ENCODE measurements at regions not wholly inside any gene's neighbourhood (a gene's known extent, or its start where the extent isn't known, plus 50 kb on each side); places are given as distances from the start of the nearest gene placed in this dataset.

DNA sequence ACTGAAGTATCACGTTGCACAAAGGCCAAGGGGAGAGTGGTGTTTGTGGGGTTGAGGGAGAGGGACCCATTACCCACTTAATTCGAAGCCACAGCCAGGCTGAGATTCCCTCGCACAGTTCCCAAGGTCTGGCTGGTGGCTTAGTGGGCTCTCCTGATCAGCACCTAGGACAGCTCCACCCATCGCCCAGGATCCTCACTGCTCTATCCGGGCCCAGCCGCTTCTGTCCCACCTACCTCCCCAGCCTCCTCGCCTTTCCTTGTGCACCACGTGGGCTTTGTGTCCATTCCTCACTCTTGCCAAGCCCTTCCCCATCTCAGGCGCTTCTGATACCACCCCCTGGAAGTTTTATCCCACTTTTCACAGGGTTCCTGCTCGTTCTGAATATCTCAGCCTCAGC is 163.5 kb downstream of the CCT6B start:
- no peak overlapping the region for H2AFZ ChIP-seq (ENCODE audit: low read length)
- no peaks in the 10 kb centered on the region for H3K9me3 ChIP-seq (ENCODE audit: control insufficient read depth, insufficient read depth, low read depth, low read length)
- no peak for TF ChIP-seq EZH2 (IDR thresholded peaks at IDR 0.05; ENCODE audit: low read length, missing control alignments)
- TF ChIP-seq, protein P1, sequence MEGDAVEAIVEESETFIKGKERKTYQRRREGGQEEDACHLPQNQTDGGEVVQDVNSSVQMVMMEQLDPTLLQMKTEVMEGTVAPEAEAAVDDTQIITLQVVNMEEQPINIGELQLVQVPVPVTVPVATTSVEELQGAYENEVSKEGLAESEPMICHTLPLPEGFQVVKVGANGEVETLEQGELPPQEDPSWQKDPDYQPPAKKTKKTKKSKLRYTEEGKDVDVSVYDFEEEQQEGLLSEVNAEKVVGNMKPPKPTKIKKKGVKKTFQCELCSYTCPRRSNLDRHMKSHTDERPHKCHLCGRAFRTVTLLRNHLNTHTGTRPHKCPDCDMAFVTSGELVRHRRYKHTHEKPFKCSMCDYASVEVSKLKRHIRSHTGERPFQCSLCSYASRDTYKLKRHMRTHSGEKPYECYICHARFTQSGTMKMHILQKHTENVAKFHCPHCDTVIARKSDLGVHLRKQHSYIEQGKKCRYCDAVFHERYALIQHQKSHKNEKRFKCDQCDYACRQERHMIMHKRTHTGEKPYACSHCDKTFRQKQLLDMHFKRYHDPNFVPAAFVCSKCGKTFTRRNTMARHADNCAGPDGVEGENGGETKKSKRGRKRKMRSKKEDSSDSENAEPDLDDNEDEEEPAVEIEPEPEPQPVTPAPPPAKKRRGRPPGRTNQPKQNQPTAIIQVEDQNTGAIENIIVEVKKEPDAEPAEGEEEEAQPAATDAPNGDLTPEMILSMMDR (conservative IDR thresholded peaks at IDR 0.05 in 1 of 2, IDR thresholded peaks at IDR 0.05 in 1 of 2; ENCODE audit: low read depth in 1 of 2, low read length in 2 of 2), result no peak
- no peaks in the 10 kb centered on the region for H3K36me3 ChIP-seq (ENCODE audit: control insufficient read depth, insufficient read depth, low read length)
- no peaks in the 10 kb centered on the region for H3K79me2 ChIP-seq (ENCODE audit: control insufficient read depth, insufficient read depth, low read length)
- peak; percentile 2 to 6 for DNase-seq (ENCODE audit: low read depth in 2 of 2)
- H4K20me1 ChIP-seq (ENCODE audit: control insufficient read depth, extremely low read depth, insufficient read depth, low read length), result no peaks in the 10 kb centered on the region
- no peak overlapping the region for H3K4me3 ChIP-seq (replicated peaks in 1 of 4; ENCODE audit: control extremely low read depth in 1 of 4, insufficient read depth in 1 of 4, low read depth in 3 of 4, low read length in 4 of 4)
- no peaks in the 10 kb centered on the region for H3K4me1 ChIP-seq (ENCODE audit: control insufficient read depth, extremely low read depth, insufficient read depth, low read length)
- no peak overlapping the region for H3K4me2 ChIP-seq (ENCODE audit: extremely low read depth, insufficient read depth, low read length)
- no peaks in the 10 kb centered on the region for H3K27me3 ChIP-seq (ENCODE audit: control insufficient read depth, insufficient read depth, low read length)
- H3K27ac ChIP-seq (ENCODE audit: insufficient read depth, low read length), result no peak overlapping the region
- no peak overlapping the region for H3K9ac ChIP-seq (ENCODE audit: insufficient read depth, low read length)

DNA sequence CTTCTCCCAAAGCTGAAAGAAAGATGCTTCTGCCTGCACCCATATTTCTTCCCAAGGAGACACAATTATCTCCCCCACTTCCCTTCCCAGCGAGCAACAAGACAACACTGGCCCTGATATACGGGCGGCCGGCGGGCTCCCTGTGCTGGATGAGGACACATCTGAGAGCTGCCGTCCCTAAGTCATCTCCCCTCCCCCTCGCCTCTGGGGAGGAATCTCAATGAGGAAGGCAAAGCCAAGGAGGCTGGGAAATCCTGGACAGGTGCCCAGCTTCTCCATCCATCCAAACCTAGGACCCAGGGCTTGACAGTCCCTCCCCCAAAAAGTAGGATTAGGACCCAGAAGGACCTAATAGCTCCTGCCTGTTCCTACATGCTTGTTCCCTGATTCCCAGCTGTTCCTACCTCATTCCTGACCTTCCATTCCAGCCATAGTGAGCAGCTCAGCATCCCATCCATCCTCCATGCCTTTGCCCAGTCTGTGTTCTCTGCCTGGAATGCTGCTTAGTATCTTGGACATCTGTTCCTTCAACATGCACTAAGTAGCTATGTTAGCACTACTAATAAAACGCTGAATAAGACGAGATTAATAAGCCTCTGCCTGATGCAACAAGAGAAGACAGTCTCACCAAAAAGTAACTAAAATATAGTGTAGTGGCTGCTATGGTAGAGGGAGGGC is 167.9 kb downstream of the CCT6B start:
- H3K4me2 ChIP-seq (ENCODE audit: extremely low read depth, insufficient read depth, low read length), result no peak overlapping the region
- no peaks in the 10 kb centered on the region for H3K27me3 ChIP-seq (ENCODE audit: control insufficient read depth, insufficient read depth, low read length)
- no peaks in the 10 kb centered on the region for H3K4me1 ChIP-seq (ENCODE audit: control insufficient read depth, extremely low read depth, insufficient read depth, low read length)
- no peaks in the 10 kb centered on the region for H3K9me3 ChIP-seq (ENCODE audit: control insufficient read depth, insufficient read depth, low read depth, low read length)
- no peak for DNase-seq (ENCODE audit: low read depth in 2 of 2)
- no peak overlapping the region for H3K27ac ChIP-seq (ENCODE audit: insufficient read depth, low read length)
- H3K9ac ChIP-seq (ENCODE audit: insufficient read depth, low read length), result no peak overlapping the region
- H3K4me3 ChIP-seq (replicated peaks in 1 of 4; ENCODE audit: control extremely low read depth in 1 of 4, insufficient read depth in 1 of 4, low read depth in 3 of 4, low read length in 4 of 4), result no peak overlapping the region
- no peak overlapping the region for H2AFZ ChIP-seq (ENCODE audit: low read length)
- H3K36me3 ChIP-seq (ENCODE audit: control insufficient read depth, insufficient read depth, low read length), result no peaks in the 10 kb centered on the region
- no peaks in the 10 kb centered on the region for H3K79me2 ChIP-seq (ENCODE audit: control insufficient read depth, insufficient read depth, low read length)
- H4K20me1 ChIP-seq (ENCODE audit: control insufficient read depth, extremely low read depth, insufficient read depth, low read length), result no peaks in the 10 kb centered on the region
- TF ChIP-seq, protein P1 (conservative IDR thresholded peaks at IDR 0.05 in 1 of 2, IDR thresholded peaks at IDR 0.05 in 1 of 2; ENCODE audit: low read depth in 1 of 2, low read length in 2 of 2), result no peak
- no peak for TF ChIP-seq EZH2 (IDR thresholded peaks at IDR 0.05; ENCODE audit: low read length, missing control alignments)

DNA sequence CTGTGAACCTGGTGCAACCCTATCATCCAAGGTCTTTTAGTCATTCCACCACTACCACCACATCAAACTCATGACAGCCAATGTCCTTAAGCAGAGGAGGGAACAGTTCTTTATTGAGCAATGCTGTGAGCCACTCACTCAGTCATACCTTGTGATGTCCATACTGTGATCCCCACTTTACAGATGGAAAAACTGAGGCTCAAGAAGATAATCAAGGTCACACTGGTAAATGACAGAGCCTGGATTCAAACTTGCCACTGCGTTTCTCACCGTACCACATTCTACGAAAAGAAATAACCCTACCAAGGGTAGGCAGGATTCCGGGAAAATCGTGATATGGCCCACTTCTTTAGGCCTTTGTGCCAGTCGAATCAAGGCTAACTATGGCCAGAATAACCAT is 172.6 kb downstream of the CCT6B start:
- Histone ChIP-seq H2AFZ (ENCODE audit: low read length) (no peak overlapping the region), H3K27ac (ENCODE audit: insufficient read depth, low read length) (no peak overlapping the region), H3K36me3 (ENCODE audit: control insufficient read depth, insufficient read depth, low read length) (no peaks in the 10 kb centered on the region), H3K9me3 (ENCODE audit: control insufficient read depth, insufficient read depth, low read depth, low read length) (no peaks in the 10 kb centered on the region), H3K4me1 (ENCODE audit: control insufficient read depth, extremely low read depth, insufficient read depth, low read length) (no peaks in the 10 kb centered on the region), H3K4me2 (ENCODE audit: extremely low read depth, insufficient read depth, low read length) (no peak overlapping the region), H3K4me3 (replicated peaks in 1 of 4; ENCODE audit: control extremely low read depth in 1 of 4, insufficient read depth in 1 of 4, low read depth in 3 of 4, low read length in 4 of 4) (no peak overlapping the region), H3K9ac (ENCODE audit: insufficient read depth, low read length) (no peak overlapping the region), H3K27me3 (ENCODE audit: control insufficient read depth, insufficient read depth, low read length) (no peaks in the 10 kb centered on the region), H4K20me1 (ENCODE audit: control insufficient read depth, extremely low read depth, insufficient read depth, low read length) (no peaks in the 10 kb centered on the region), H3K79me2 (ENCODE audit: control insufficient read depth, insufficient read depth, low read length) (no peaks in the 10 kb centered on the region)
- no peak for TF ChIP-seq EZH2 (IDR thresholded peaks at IDR 0.05; ENCODE audit: low read length, missing control alignments)
- TF ChIP-seq, protein P1 (conservative IDR thresholded peaks at IDR 0.05 in 1 of 2, IDR thresholded peaks at IDR 0.05 in 1 of 2; ENCODE audit: low read depth in 1 of 2, low read length in 2 of 2), result no peak
- DNase-seq (ENCODE audit: low read depth in 2 of 2), result no peak

Measured in fibroblast of lung (primary cell).